ENCODE measurements at regions not wholly inside any gene's neighbourhood (a gene's known extent, or its start where the extent isn't known, plus 50 kb on each side); places are given as distances from the start of the nearest gene placed in this dataset.
A peak's percentile ranks its signal among the peaks of the same experiment; 100 is the strongest.

- DNase-seq: no peak
- no peaks in the 10 kb centered on the region for H3K36me3 ChIP-seq
- intact Hi-C loops (cut with DNase I): no loop called here
- H3K9me3 ChIP-seq: no peaks in the 10 kb centered on the region
- no peak overlapping the region for H3K27ac ChIP-seq
- ATAC-seq: no peak
- H3K4me1 ChIP-seq: no peaks in the 10 kb centered on the region
- TF ChIP-seq, protein P1, sequence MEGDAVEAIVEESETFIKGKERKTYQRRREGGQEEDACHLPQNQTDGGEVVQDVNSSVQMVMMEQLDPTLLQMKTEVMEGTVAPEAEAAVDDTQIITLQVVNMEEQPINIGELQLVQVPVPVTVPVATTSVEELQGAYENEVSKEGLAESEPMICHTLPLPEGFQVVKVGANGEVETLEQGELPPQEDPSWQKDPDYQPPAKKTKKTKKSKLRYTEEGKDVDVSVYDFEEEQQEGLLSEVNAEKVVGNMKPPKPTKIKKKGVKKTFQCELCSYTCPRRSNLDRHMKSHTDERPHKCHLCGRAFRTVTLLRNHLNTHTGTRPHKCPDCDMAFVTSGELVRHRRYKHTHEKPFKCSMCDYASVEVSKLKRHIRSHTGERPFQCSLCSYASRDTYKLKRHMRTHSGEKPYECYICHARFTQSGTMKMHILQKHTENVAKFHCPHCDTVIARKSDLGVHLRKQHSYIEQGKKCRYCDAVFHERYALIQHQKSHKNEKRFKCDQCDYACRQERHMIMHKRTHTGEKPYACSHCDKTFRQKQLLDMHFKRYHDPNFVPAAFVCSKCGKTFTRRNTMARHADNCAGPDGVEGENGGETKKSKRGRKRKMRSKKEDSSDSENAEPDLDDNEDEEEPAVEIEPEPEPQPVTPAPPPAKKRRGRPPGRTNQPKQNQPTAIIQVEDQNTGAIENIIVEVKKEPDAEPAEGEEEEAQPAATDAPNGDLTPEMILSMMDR (IDR thresholded peaks at IDR 0.05): no peak
- H3K27me3 ChIP-seq (ENCODE audit: low read depth): no peaks in the 10 kb centered on the region
- H3K4me3 ChIP-seq: no peak overlapping the region
Measured at GRCh38 chr11:38173676-38174075, 1575.6 kb upstream of the RAG2 start.

DNA sequence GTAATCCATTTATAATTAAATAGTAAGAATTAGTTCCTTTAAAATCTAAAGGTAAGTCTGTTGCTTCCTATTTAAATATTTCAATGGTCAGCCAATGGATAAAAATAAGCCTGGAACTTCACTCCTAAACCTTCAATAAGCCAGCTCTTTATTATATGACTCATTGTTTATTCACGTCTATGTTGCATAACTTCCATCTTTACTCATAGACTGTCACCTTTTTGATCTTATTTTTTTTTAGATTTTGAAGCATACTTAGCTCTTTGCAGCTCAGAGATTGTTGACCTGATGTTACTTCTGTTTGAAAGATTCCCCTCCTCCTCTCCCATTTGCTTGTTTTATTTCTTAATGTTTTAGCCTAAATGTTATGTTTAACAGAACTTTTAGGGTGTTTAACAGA lies 1571.2 kb upstream of the RAG2 start:
- DNase-seq (no peak), ATAC-seq (peak; percentile 83 to 97)
- Histone ChIP-seq H3K36me3 (no peaks in the 10 kb centered on the region), H3K27ac (no peak overlapping the region), H3K9me3 (no peaks in the 10 kb centered on the region), H3K4me1 (no peaks in the 10 kb centered on the region), H3K27me3 (ENCODE audit: low read depth) (no peaks in the 10 kb centered on the region), H3K4me3 (no peak overlapping the region)
- TF ChIP-seq, protein P1 (IDR thresholded peaks at IDR 0.05): no peak
- intact Hi-C loops (cut with DNase I): no loop called here

DNA sequence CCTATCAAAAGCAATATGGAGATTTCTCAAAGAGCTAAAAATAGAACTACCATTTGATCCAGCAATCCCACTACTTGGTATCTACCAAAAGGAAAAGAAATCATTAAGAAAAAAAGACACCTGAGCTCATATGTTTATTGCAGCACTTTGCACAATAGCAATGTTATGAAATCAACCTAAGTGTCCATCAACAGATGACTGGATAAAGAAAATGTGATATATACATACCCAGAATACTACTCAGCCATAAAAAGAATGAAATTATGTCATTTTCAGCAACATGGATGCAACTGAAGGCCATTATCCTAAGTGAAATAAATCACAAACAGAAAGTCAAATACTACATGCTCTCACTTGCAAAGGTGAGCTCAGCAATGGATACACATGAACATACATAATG lies 1565.5 kb upstream of the RAG2 start:
- H3K4me3 ChIP-seq: no peak overlapping the region
- no peak overlapping the region for H3K27ac ChIP-seq
- ATAC-seq (no peak), DNase-seq (no peak)
- H3K27me3 ChIP-seq (ENCODE audit: low read depth): no peaks in the 10 kb centered on the region
- TF ChIP-seq, protein P1 (IDR thresholded peaks at IDR 0.05): no peak
- no peaks in the 10 kb centered on the region for H3K36me3 ChIP-seq
- H3K9me3 ChIP-seq: no peaks in the 10 kb centered on the region
- intact Hi-C loops (cut with DNase I): no loop called here
- no peaks in the 10 kb centered on the region for H3K4me1 ChIP-seq

- DNase-seq (no peak), ATAC-seq (no peak)
- TF ChIP-seq, protein P1 (IDR thresholded peaks at IDR 0.05): no peak
- no peak overlapping the region for H3K27ac ChIP-seq
- intact Hi-C loops (cut with DNase I): no loop called here
- no peaks in the 10 kb centered on the region for H3K36me3 ChIP-seq
- H3K27me3 ChIP-seq (ENCODE audit: low read depth): no peaks in the 10 kb centered on the region
- no peaks in the 10 kb centered on the region for H3K4me1 ChIP-seq
- no peaks in the 10 kb centered on the region for H3K9me3 ChIP-seq
- no peak overlapping the region for H3K4me3 ChIP-seq
Measured at GRCh38 chr11:38160433-38160832, 1562.4 kb upstream of the RAG2 start.

GRCh38 chr11:38159038-38159437 lies 1561.0 kb upstream of the RAG2 start:
- TF ChIP-seq, protein P1 (IDR thresholded peaks at IDR 0.05): no peak

More at GRCh38 chr11:38159038-38159437, 1561.0 kb upstream of the RAG2 start:
- Histone ChIP-seq H3K27ac (no peak overlapping the region), H3K9me3 (no peaks in the 10 kb centered on the region), H3K27me3 (ENCODE audit: low read depth) (no peaks in the 10 kb centered on the region), H3K4me3 (no peak overlapping the region), H3K4me1 (no peaks in the 10 kb centered on the region), H3K36me3 (no peaks in the 10 kb centered on the region)
- DNase-seq (no peak), ATAC-seq (no peak)
- intact Hi-C loops (cut with DNase I): no loop called here
